GM12878 (cell line): ENCODE measurements at regions not wholly inside any gene's neighbourhood (a gene's known extent, or its start where the extent isn't known, plus 50 kb on each side); places are given as distances from the start of the nearest gene placed in this dataset.

Source experiments
- ATAC-seq: fragments of 200-7000 bp; cut with Tn5 transposase; 3 replicates; pipeline ENCODE4 v1.9.1; 2020; ENCODE audit warnings: mild to moderate bottlenecking, moderate library complexity
- BruUV-seq: library from RNA; stranded (reverse); fragments of 400-500 nt; replicated peaks from 2 replicates; lab custom pipeline; 2021; lab: Mats Ljungman, UMichigan
- CTCF ChIA-PET: fragments of 300-600 bp; sonication (Branson Sonifier 250); formaldehyde crosslinking; extraction: SDS; loops from one replicate; lab custom pipeline; 2021; ENCODE audit warnings: inconsistent platforms; lab: Yijun Ruan, JAX
- POLR2A ChIA-PET: fragments of 350-600 bp; formaldehyde crosslinking; extraction: SDS; loops from one replicate; lab custom pipeline; 2021; ENCODE audit warnings: inconsistent platforms; lab: Charles Lee
- RAD21 ChIA-PET: fragments of 300-600 bp; sonication (Branson Sonifier 250); formaldehyde crosslinking; loops from one replicate; lab custom pipeline; 2023; ENCODE audit warnings: antibody characterized with exemption; ENCODE audit not compliant: unreplicated experiment; lab: Charles Lee
- SMC1A ChIA-PET: fragments of 300-600 bp; sonication (Branson Sonifier 250); formaldehyde crosslinking; loops from one replicate; lab custom pipeline; 2023; ENCODE audit not compliant: unreplicated experiment, uncharacterized antibody; lab: Charles Lee
- DNase-seq: peaks from one replicate; pipeline ENCODE4 v3.0.0-alpha.2; 2011; ENCODE audit warnings: low read depth, low spot score
- FAIRE-seq: peaks from 3 replicates; lab custom pipeline; 2011; peaks lifted over from hg19 to GRCh38; lab: Jason Lieb, UNC
- H2AFZ ChIP-seq: 2 replicates; pipeline ENCODE4 v1.6.0; 2011; ENCODE audit warnings: low read depth, low read length, control low read depth; ENCODE audit not compliant: control insufficient read depth
- H3K27ac ChIP-seq: 2 replicates; pipeline ENCODE4 v1.5.1; 2011; ENCODE audit warnings: control low read depth; ENCODE audit not compliant: control insufficient read depth, insufficient read depth
- H3K27me3 ChIP-seq, 2 experiments: replicated peaks in 1 of 2; 2 replicates each; pipeline versions ENCODE4 v1.6.0 to v1.6.1; 2011; ENCODE audit warnings: low read length in 1 of 2; ENCODE audit not compliant: control insufficient read depth in 2 of 2, insufficient read depth in 2 of 2
- H3K36me3 ChIP-seq, 2 experiments: 2 replicates each; pipeline ENCODE4 v1.5.1; 2011; ENCODE audit warnings: low read length in 1 of 2; ENCODE audit not compliant: control insufficient read depth in 2 of 2, insufficient read depth in 2 of 2
- H3K4me1 ChIP-seq: 2 replicates; pipeline ENCODE4 v1.6.1; 2011; ENCODE audit warnings: mild to moderate bottlenecking, low read length, moderate library complexity, mixed read lengths; ENCODE audit not compliant: control insufficient read depth, insufficient read depth
- H3K4me2 ChIP-seq: 2 replicates; pipeline ENCODE4 v1.6.0; 2011; ENCODE audit warnings: control low read depth; ENCODE audit not compliant: control insufficient read depth, insufficient read depth
- H3K4me3 ChIP-seq: fragments of 200-600 bp; sonication (generic); 2 replicates; pipeline ENCODE4 v1.5.1; 2016
- H3K79me2 ChIP-seq: 2 replicates; pipeline ENCODE4 v1.6.0; 2011; ENCODE audit warnings: low read length; ENCODE audit not compliant: control insufficient read depth, insufficient read depth
- H3K9ac ChIP-seq: 2 replicates; pipeline ENCODE4 v1.8.0; 2011; ENCODE audit warnings: low read length, control low read depth, mixed read lengths; ENCODE audit not compliant: control insufficient read depth, insufficient read depth
- H3K9me3 ChIP-seq: replicated peaks from 3 replicates; pipeline ENCODE4 v1.5.1; 2011; ENCODE audit warnings: mild to moderate bottlenecking, low read length; ENCODE audit not compliant: control insufficient read depth, insufficient read depth
- H4K20me1 ChIP-seq: 2 replicates; pipeline ENCODE4 v1.6.0; 2011; ENCODE audit not compliant: control insufficient read depth, insufficient read depth
- CHD1 ChIP-seq: IDR thresholded peaks from 2 replicates; pipeline ENCODE4 v1.6.1; 2012; ENCODE audit warnings: low read depth, low read length, improper control_type of control experiment
- CREM ChIP-seq: IDR thresholded peaks from 2 replicates; pipeline ENCODE4 v1.6.1; 2014; ENCODE audit warnings: antibody characterized with exemption, low read depth
- ELK1 ChIP-seq: IDR thresholded peaks from 2 replicates; pipeline ENCODE4 v1.6.1; 2012; ENCODE audit warnings: low read depth, low read length, improper control_type of control experiment
- EP300 ChIP-seq, 2 experiments: fragments of 150-350 bp in 1 of 2; IDR thresholded peaks; 2 replicates each; pipeline ENCODE4 v1.6.1; 2011 to 2012; ENCODE audit warnings: low read depth in 2 of 2, low read length in 2 of 2, borderline replicate concordance in 1 of 2, improper control_type of control experiment in 1 of 2, inconsistent platforms in 1 of 2; ENCODE audit not compliant: control insufficient read depth in 1 of 2
- HCFC1 ChIP-seq: fragments of 150-350 bp; IDR thresholded peaks from 2 replicates; pipeline ENCODE4 v1.6.1; 2014; ENCODE audit warnings: low read length
- IKZF1 ChIP-seq: fragments of 450-650 bp; conservative IDR thresholded peaks from 2 replicates; pipeline ENCODE4 v1.6.1; 2017; ENCODE audit warnings: antibody characterized with exemption, mild to moderate bottlenecking
- IRF4 ChIP-seq: IDR thresholded peaks from 2 replicates; pipeline ENCODE4 v1.6.1; 2011; ENCODE audit warnings: low read depth, low read length
- JUND ChIP-seq: IDR thresholded peaks from 2 replicates; pipeline ENCODE4 v1.6.1; 2012; ENCODE audit warnings: low read depth, mild to moderate bottlenecking, low read length, improper control_type of control experiment, moderate library complexity
- KAT2A ChIP-seq: conservative IDR thresholded peaks from 2 replicates; pipeline ENCODE4 v1.6.1; 2011; ENCODE audit warnings: low read depth, low read length; ENCODE audit not compliant: control insufficient read depth
- KLF5 ChIP-seq: fragments of 450-650 bp; IDR thresholded peaks from 2 replicates; pipeline ENCODE4 v1.6.1; 2014; ENCODE audit warnings: mild to moderate bottlenecking; ENCODE audit not compliant: partially characterized antibody
- NFYB ChIP-seq: IDR thresholded peaks from 2 replicates; pipeline ENCODE4 v1.6.1; 2011; ENCODE audit warnings: low read depth, mild to moderate bottlenecking, low read length, improper control_type of control experiment, moderate library complexity; ENCODE audit not compliant: insufficient read depth
- TAF1 ChIP-seq: IDR thresholded peaks from 2 replicates; pipeline ENCODE4 v1.6.1; 2011; ENCODE audit warnings: mild to moderate bottlenecking, low read depth, low read length, borderline replicate concordance
- WRNIP1 ChIP-seq: IDR thresholded peaks from 2 replicates; pipeline ENCODE4 v1.6.1; 2011; ENCODE audit warnings: low read depth, low read length, improper control_type of control experiment, borderline replicate concordance
- YBX1 ChIP-seq: fragments of 450-650 bp; IDR thresholded peaks from 2 replicates; pipeline ENCODE4 v1.6.1; 2016; ENCODE audit warnings: antibody characterized with exemption
- ZBED1 ChIP-seq: IDR thresholded peaks from 2 replicates; pipeline ENCODE4 v1.6.1; 2016; ENCODE audit warnings: borderline replicate concordance
- ZSCAN29 ChIP-seq: fragments of 450-650 bp; IDR thresholded peaks from 2 replicates; pipeline ENCODE4 v1.6.1; 2017; ENCODE audit warnings: mild to moderate bottlenecking, moderate library complexity
- WGBS: methylation state at CpG from one replicate; pipeline ENCODE4 v1.1.6; 2016; ENCODE audit warnings: low lambda C conversion rate; ENCODE audit not compliant: insufficient replicate concordance, insufficient coverage; ENCODE audit errors: missing lambda C conversion rate; 5-methylcytosine and 5-hydroxymethylcytosine counted together
- in situ Hi-C: fragments of 300-500 bp; cut with MboI; formaldehyde crosslinking; loops from 9 replicates; pipeline ENCODE4 v1.14.3; 2018; ENCODE audit warnings: mixed read lengths
- intact Hi-C: fragments of 100-400 bp; cut with micrococcal nuclease; formaldehyde crosslinking; loops from one replicate; pipeline ENCODE4 v1.14.2; 2022; ENCODE audit not compliant: unreplicated experiment

GRCh38 chr3:96538186-96538585, 276.2 kb upstream of the EPHA6 start:
- DNase-seq (no peak), FAIRE-seq (no peak), ATAC-seq (no peak)
- Histone ChIP-seq H4K20me1 (no peaks in the 10 kb centered on the region), H3K27ac (no peak overlapping the region), H3K4me3 (no peak overlapping the region), H3K79me2 (no peaks in the 10 kb centered on the region), H3K36me3 (no peaks in the 10 kb centered on the region), H2AFZ (no peak overlapping the region), H3K4me2 (no peak overlapping the region), H3K4me1 (no peaks in the 10 kb centered on the region), H3K9ac (no peak overlapping the region), H3K27me3 (no peaks in the 10 kb centered on the region), H3K9me3 (no peaks in the 10 kb centered on the region)
- 8% methylated on average over 1 of the region's 1 CpG for WGBS
- no peak for TF ChIP-seq NFYB
- no peak for TF ChIP-seq KAT2A
- no peak for TF ChIP-seq JUND
- TF ChIP-seq TAF1 = no peak
- TF ChIP-seq WRNIP1 = no peak
- no peak for TF ChIP-seq CHD1
- TF ChIP-seq KLF5 = no peak
- no peak for TF ChIP-seq ELK1
- TF ChIP-seq IKZF1 = no peak
- no peak for TF ChIP-seq HCFC1
- no peak for TF ChIP-seq ZSCAN29
- no peak for TF ChIP-seq YBX1
- no peak for TF ChIP-seq IRF4
- no peak for TF ChIP-seq EP300 (IDR thresholded peaks at IDR 0.05; ENCODE audit: borderline replicate concordance in 1 of 2, control insufficient read depth in 1 of 2, low read depth in 2 of 2, low read length in 2 of 2)
- TF ChIP-seq CREM = no peak
- no peak for TF ChIP-seq ZBED1
- no TSS peak for BruUV-seq
- ChIA-PET CTCF (no interaction called here), POLR2A (no interaction called here), RAD21 (no interaction called here), SMC1A (no interaction called here)
- intact Hi-C loops (no loop called here), in situ Hi-C loops (no loop called here)
